ENCODE measurements at regions not wholly inside any gene's neighbourhood (a gene's known extent, or its start where the extent isn't known, plus 50 kb on each side); places are given as distances from the start of the nearest gene placed in this dataset.

DNA sequence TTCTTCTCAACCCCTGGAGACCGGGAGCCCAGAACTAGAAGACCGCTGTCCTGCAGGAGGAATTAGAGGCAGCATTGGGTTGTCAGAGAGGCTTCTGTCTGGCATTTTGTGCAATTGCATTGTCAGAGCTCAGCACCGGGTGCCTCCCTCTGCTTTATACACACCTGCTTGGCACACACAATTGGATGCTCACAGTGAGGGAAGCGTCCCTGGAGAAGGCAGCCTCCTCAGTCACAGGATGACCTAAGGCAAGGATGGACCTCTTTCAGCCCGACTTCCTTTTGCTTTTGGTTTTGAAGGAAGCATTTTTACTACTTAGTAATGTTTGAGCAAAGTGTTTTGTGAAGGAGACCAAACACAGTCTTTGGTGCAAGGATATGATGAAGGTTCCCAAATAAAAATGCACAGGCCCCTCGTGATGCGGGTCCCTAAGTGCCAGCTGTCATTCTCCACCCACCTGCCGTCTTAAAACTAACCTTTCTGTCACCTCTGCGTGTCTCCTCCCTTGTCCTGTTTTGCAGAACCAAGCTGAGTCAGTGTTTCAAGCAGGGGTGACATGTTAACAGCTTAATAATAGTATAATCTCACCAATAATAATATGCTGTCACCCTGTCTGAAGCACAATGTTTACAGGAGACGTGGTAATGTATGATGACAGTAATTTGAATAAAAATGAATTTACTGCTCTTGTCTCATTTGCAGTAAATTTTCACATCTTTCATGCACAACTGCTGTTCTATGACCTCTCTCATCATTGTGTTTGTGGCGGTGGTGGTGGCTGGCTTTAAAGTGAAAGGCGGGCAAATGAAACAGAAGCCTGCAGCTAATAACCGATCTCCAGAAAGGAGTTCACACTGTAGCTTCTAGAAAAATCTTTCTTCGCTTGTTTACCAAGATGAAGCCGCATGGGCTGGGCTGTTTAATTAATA, 430.2 kb upstream of the MKI67 start:
- Mint-ChIP-seq H3K4me1 (ENCODE audit: low read depth, unreplicated experiment) (peaks cover 8% of the 10 kb centered on the region), H3K9me3 (ENCODE audit: unreplicated experiment) (peaks cover 2% of the 10 kb centered on the region), H3K27ac (ENCODE audit: unreplicated experiment) (no peak overlapping the region), H3K36me3 (ENCODE audit: unreplicated experiment) (peaks cover 20% of the 10 kb centered on the region), H3K27me3 (ENCODE audit: unreplicated experiment) (no peaks in the 10 kb centered on the region), H3K4me3 (ENCODE audit: unreplicated experiment) (no peak overlapping the region)
- TF ChIP-seq, protein P1, sequence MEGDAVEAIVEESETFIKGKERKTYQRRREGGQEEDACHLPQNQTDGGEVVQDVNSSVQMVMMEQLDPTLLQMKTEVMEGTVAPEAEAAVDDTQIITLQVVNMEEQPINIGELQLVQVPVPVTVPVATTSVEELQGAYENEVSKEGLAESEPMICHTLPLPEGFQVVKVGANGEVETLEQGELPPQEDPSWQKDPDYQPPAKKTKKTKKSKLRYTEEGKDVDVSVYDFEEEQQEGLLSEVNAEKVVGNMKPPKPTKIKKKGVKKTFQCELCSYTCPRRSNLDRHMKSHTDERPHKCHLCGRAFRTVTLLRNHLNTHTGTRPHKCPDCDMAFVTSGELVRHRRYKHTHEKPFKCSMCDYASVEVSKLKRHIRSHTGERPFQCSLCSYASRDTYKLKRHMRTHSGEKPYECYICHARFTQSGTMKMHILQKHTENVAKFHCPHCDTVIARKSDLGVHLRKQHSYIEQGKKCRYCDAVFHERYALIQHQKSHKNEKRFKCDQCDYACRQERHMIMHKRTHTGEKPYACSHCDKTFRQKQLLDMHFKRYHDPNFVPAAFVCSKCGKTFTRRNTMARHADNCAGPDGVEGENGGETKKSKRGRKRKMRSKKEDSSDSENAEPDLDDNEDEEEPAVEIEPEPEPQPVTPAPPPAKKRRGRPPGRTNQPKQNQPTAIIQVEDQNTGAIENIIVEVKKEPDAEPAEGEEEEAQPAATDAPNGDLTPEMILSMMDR (IDR thresholded peaks at IDR 0.05; ENCODE audit: partially characterized antibody, unreplicated experiment): no peak
- DNase-seq: no peak

DNA sequence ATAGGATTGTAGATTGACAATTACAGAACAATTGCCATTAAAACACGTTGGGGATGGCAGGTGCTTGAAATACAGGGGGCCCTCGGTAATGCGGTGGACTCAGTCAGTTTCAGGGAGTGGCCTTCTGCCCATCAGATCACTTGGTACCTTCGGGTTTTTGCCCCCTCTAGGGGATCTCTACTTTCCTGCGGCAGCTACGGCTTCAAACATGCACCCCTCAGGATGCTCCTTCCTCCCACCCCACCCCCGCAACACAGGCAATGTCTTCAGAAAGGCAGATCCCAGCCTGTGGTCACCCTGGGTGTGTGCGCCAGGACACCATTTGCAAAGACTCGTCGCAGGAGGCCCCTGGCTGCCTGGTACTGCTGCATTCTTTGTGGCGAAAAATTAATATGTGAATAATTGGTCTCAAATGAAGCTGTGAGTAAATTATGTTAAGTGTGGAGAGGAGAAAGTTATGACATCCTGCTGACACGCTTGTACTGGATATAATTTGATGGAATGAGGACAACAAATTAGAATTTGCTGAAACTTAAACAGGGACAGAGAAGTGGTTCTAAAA, 431.0 kb upstream of the MKI67 start:
- H3K4me3 Mint-ChIP-seq (ENCODE audit: unreplicated experiment): no peak overlapping the region
- DNase-seq: no peak
- H3K4me1 Mint-ChIP-seq (ENCODE audit: low read depth, unreplicated experiment): peaks cover 8% of the 10 kb centered on the region
- peaks cover 23% of the 10 kb centered on the region for H3K36me3 Mint-ChIP-seq (ENCODE audit: unreplicated experiment)
- TF ChIP-seq, protein P1 (IDR thresholded peaks at IDR 0.05; ENCODE audit: partially characterized antibody, unreplicated experiment): no peak
- peaks cover 2% of the 10 kb centered on the region for H3K9me3 Mint-ChIP-seq (ENCODE audit: unreplicated experiment)
- no peak overlapping the region for H3K27ac Mint-ChIP-seq (ENCODE audit: unreplicated experiment)
- H3K27me3 Mint-ChIP-seq (ENCODE audit: unreplicated experiment): no peaks in the 10 kb centered on the region

- peaks cover 11% of the 10 kb centered on the region for H3K4me1 Mint-ChIP-seq (ENCODE audit: low read depth, unreplicated experiment)
- TF ChIP-seq, protein P1 (IDR thresholded peaks at IDR 0.05; ENCODE audit: partially characterized antibody, unreplicated experiment): no peak
- H3K9me3 Mint-ChIP-seq (ENCODE audit: unreplicated experiment): peaks cover 1% of the 10 kb centered on the region
- DNase-seq: no peak
- H3K4me3 Mint-ChIP-seq (ENCODE audit: unreplicated experiment): no peak overlapping the region
- no peak overlapping the region for H3K27ac Mint-ChIP-seq (ENCODE audit: unreplicated experiment)
- peaks cover 14% of the 10 kb centered on the region for H3K36me3 Mint-ChIP-seq (ENCODE audit: unreplicated experiment)
- peaks cover 2% of the 10 kb centered on the region for H3K27me3 Mint-ChIP-seq (ENCODE audit: unreplicated experiment)
Measured at GRCh38 chr10:128560406-128560805, 434.2 kb upstream of the MKI67 start.

DNA sequence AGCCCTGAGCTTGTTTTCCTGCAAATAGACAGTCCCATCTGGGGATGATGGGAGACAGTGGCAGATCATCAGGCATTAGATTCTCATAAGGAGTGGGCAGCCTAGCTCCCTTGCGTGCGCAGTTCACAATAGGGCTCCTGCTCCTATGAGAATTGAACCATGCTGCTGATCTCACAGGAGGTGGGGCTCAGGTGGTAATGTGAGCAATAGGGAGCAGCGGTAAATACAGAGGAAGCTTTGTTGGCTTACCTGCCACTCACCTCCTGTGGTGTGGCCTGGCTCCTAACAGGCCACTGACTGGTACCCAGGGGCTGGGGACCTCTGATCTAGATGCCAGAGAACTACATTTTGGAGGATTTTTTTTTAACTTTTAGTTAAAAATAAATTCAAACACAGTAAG, 434.8 kb upstream of the MKI67 start:
- Mint-ChIP-seq H3K27me3 (ENCODE audit: unreplicated experiment) (peaks cover 2% of the 10 kb centered on the region), H3K36me3 (ENCODE audit: unreplicated experiment) (peaks cover 14% of the 10 kb centered on the region), H3K9me3 (ENCODE audit: unreplicated experiment) (peaks cover 1% of the 10 kb centered on the region), H3K27ac (ENCODE audit: unreplicated experiment) (no peak overlapping the region), H3K4me3 (ENCODE audit: unreplicated experiment) (no peak overlapping the region), H3K4me1 (ENCODE audit: low read depth, unreplicated experiment) (peaks cover 12% of the 10 kb centered on the region)
- TF ChIP-seq, protein P1 (IDR thresholded peaks at IDR 0.05; ENCODE audit: partially characterized antibody, unreplicated experiment): no peak
- DNase-seq: no peak

DNA sequence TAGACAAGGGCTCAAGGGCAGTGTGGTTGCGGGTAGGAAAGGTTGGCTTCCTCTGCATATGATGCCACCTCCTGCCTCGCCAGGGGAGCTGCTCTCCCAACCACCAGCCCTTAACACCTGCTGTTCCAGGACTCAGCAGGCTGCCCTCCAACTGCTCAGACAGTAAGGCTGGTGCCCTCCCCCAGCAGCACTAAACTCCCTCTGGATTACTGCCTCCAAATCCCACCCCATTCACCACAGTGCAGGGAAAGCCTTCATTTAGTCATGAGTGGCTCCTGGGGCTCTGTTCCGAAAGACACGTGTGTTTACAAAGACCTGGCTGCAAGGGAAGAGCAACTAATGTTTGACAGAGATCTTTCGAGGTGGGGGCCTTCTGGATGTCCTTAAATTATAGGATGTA, 437.2 kb upstream of the MKI67 start:
- no peak overlapping the region for H3K4me3 Mint-ChIP-seq (ENCODE audit: unreplicated experiment)
- TF ChIP-seq, protein P1 (IDR thresholded peaks at IDR 0.05; ENCODE audit: partially characterized antibody, unreplicated experiment): no peak
- H3K9me3 Mint-ChIP-seq (ENCODE audit: unreplicated experiment): peaks cover 4% of the 10 kb centered on the region
- H3K4me1 Mint-ChIP-seq (ENCODE audit: low read depth, unreplicated experiment): peaks cover 20% of the 10 kb centered on the region
- peaks cover 14% of the 10 kb centered on the region for H3K36me3 Mint-ChIP-seq (ENCODE audit: unreplicated experiment)
- H3K27me3 Mint-ChIP-seq (ENCODE audit: unreplicated experiment): peaks cover 2% of the 10 kb centered on the region
- DNase-seq: no peak
- H3K27ac Mint-ChIP-seq (ENCODE audit: unreplicated experiment): no peak overlapping the region
